ENCODE measurements at regions not wholly inside any gene's neighbourhood (a gene's known extent, or its start where the extent isn't known, plus 50 kb on each side); places are given as distances from the start of the nearest gene placed in this dataset.
"Not testable (repeated sequence)": the region's sequence is repeated elsewhere in the genome, so short reads cannot be mapped to it uniquely, and the experiment has no call there.

DNA sequence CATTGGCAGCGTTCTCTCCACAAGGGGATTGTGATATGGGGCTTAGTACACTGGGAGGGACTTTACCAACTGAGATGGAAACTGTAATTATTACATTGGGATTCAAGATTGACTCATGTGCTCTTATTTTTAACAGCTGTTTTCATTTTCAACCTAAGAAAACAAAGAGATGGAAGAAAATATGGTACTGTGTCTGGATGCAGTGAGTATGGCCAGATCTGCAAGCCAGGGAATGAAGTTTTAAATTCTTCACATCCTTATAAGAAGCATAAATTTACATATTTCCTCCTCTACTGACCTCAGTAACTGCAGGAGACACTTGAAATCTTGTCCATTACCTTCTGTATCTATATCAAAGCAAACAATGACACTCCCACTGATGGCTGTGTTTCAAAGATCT, 81.5 kb upstream of the EDEM3 start:
- no peaks in the 10 kb centered on the region for H4K20me1 ChIP-seq (ENCODE audit: control insufficient read depth, insufficient read depth)
- H3K27ac ChIP-seq (ENCODE audit: control insufficient read depth, insufficient read depth): no peak overlapping the region
- no peak overlapping the region for H3K4me2 ChIP-seq (ENCODE audit: control insufficient read depth, insufficient read depth)
- intact Hi-C loops (cut with micrococcal nuclease; ENCODE audit: unreplicated experiment) (no loop called here), in situ Hi-C loops (cut with MboI) (no loop called here)
- no peak overlapping the region for H3K9ac ChIP-seq (ENCODE audit: control insufficient read depth, insufficient read depth, low read length)
- WGBS (ENCODE audit: insufficient coverage, insufficient replicate concordance, low lambda C conversion rate, missing lambda C conversion rate): 100% methylated on average over 1 of the region's 1 CpG
- no peak overlapping the region for H3K4me3 ChIP-seq
- ATAC-seq (no peak), FAIRE-seq (no peak), DNase-seq (ENCODE audit: low read depth, low spot score) (no peak)
- CTCF ChIA-PET: interaction anchor here (0.9 to 2.0 kb wide), 3 partner anchors 28 to 333 kb away, joined by 3 to 7 read pairs (median 4); no protein-coding TSS in a partner anchor
- H3K4me1 ChIP-seq (ENCODE audit: control insufficient read depth, insufficient read depth, low read length): peaks cover 4% of the 10 kb centered on the region; the same call in 1 of the 2 replicates
- TF ChIP-seq IKZF1 (conservative IDR thresholded peaks at IDR 0.05) (no peak), PAX5 (IDR thresholded peaks at IDR 0.05; ENCODE audit: borderline replicate concordance, low read depth, low read length) (no peak), RCOR1 (conservative IDR thresholded peaks at IDR 0.05; ENCODE audit: low read depth, low read length) (no peak), RFX5 (IDR thresholded peaks at IDR 0.05; ENCODE audit: low read depth, low read length) (no peak)
- TF ChIP-seq, protein P1, sequence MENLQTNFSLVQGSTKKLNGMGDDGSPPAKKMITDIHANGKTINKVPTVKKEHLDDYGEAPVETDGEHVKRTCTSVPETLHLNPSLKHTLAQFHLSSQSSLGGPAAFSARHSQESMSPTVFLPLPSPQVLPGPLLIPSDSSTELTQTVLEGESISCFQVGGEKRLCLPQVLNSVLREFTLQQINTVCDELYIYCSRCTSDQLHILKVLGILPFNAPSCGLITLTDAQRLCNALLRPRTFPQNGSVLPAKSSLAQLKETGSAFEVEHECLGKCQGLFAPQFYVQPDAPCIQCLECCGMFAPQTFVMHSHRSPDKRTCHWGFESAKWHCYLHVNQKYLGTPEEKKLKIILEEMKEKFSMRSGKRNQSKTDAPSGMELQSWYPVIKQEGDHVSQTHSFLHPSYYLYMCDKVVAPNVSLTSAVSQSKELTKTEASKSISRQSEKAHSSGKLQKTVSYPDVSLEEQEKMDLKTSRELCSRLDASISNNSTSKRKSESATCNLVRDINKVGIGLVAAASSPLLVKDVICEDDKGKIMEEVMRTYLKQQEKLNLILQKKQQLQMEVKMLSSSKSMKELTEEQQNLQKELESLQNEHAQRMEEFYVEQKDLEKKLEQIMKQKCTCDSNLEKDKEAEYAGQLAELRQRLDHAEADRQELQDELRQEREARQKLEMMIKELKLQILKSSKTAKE (IDR thresholded peaks at IDR 0.05; ENCODE audit: low read depth, poor library complexity, severe bottlenecking): no peak
- H3K36me3 ChIP-seq (ENCODE audit: control insufficient read depth in 2 of 2, insufficient read depth in 2 of 2, low read length in 1 of 2): no peaks in the 10 kb centered on the region
- SMC1A ChIA-PET (ENCODE audit: uncharacterized antibody, unreplicated experiment): interaction anchor here (1.1 to 2.9 kb wide), 4 partner anchors 30 to 137 kb away, joined by 3 to 12 read pairs (median 6); no protein-coding TSS in a partner anchor
- no TSS peak for BruUV-seq (replicated peaks)
- H2AFZ ChIP-seq (ENCODE audit: control insufficient read depth, low read depth, low read length): no peak overlapping the region
- POLR2A ChIA-PET: interaction anchor here (0.7 kb wide), 1 partner anchor 8 kb away, joined by 3 read pairs; no protein-coding TSS in a partner anchor
- no peaks in the 10 kb centered on the region for H3K79me2 ChIP-seq (ENCODE audit: control insufficient read depth, insufficient read depth, low read length)
- RAD21 ChIA-PET (ENCODE audit: unreplicated experiment): interaction anchor here (1.0 kb wide), 1 partner anchor 31 kb away, joined by 3 read pairs; no protein-coding TSS in a partner anchor
- H3K27me3 ChIP-seq (replicated peaks in 1 of 2; ENCODE audit: control insufficient read depth in 2 of 2, insufficient read depth in 2 of 2, low read length in 1 of 2): no peaks in the 10 kb centered on the region
- H3K9me3 ChIP-seq (replicated peaks; ENCODE audit: control insufficient read depth, insufficient read depth, low read length): no peaks in the 10 kb centered on the region

- DNase-seq (ENCODE audit: low read depth, low spot score); H3K4me3 ChIP-seq; H3K9me3 ChIP-seq (replicated peaks; ENCODE audit: control insufficient read depth, insufficient read depth, low read length); BruUV-seq (replicated peaks); POLR2A ChIA-PET; H3K4me1 ChIP-seq (ENCODE audit: control insufficient read depth, insufficient read depth, low read length); H3K79me2 ChIP-seq (ENCODE audit: control insufficient read depth, insufficient read depth, low read length); CTCF ChIA-PET; RAD21 ChIA-PET (ENCODE audit: unreplicated experiment); H3K4me2 ChIP-seq (ENCODE audit: control insufficient read depth, insufficient read depth); ATAC-seq; H2AFZ ChIP-seq (ENCODE audit: control insufficient read depth, low read depth, low read length); FAIRE-seq; H3K27ac ChIP-seq (ENCODE audit: control insufficient read depth, insufficient read depth); H4K20me1 ChIP-seq (ENCODE audit: control insufficient read depth, insufficient read depth); H3K36me3 ChIP-seq (ENCODE audit: control insufficient read depth in 2 of 2, insufficient read depth in 2 of 2, low read length in 1 of 2); H3K9ac ChIP-seq (ENCODE audit: control insufficient read depth, insufficient read depth, low read length); SMC1A ChIA-PET (ENCODE audit: uncharacterized antibody, unreplicated experiment); in situ Hi-C loops (cut with MboI); H3K27me3 ChIP-seq (replicated peaks in 1 of 2; ENCODE audit: control insufficient read depth in 2 of 2, insufficient read depth in 2 of 2, low read length in 1 of 2): not testable (repeated sequence)
- intact Hi-C loops (cut with micrococcal nuclease; ENCODE audit: unreplicated experiment): loop anchor here (2.0 kb wide), 1 partner anchor 57 kb away; no protein-coding TSS in a partner anchor
These were observed 79.3 kb upstream of the EDEM3 start for GRCh38 chr1:184833994-184834393.

Data from GM12878 (cell line).